ENCODE measurements at regions not wholly inside any gene's neighbourhood (a gene's known extent, or its start where the extent isn't known, plus 50 kb on each side); places are given as distances from the start of the nearest gene placed in this dataset.

GRCh38 chr1:94656967-94657366, 115.4 kb upstream of the F3 start:
- no peak for TF ChIP-seq EZH2 (IDR thresholded peaks at IDR 0.05)
- no peak for TF ChIP-seq CTCF (IDR thresholded peaks at IDR 0.05)
